Stimulated activated naive CD8-positive, alpha-beta T cell treated with anti-CD3 and anti-CD28 coated beads, Interleukin-15, amount 100 ng/mL, for 72 hours (primary cell): ENCODE measurements at regions not wholly inside any gene's neighbourhood (a gene's known extent, or its start where the extent isn't known, plus 50 kb on each side); places are given as distances from the start of the nearest gene placed in this dataset.
"Not testable (repeated sequence)": the region's sequence is repeated elsewhere in the genome, so short reads cannot be mapped to it uniquely, and the experiment has no call there.

Experiments
- ATAC-seq: fragments of 150-1000 bp; cut with Tn5 transposase; 2 replicates; pipeline ENCODE4 v1.10.0; 2021; ENCODE audit warnings: mild to moderate bottlenecking, moderate library complexity
- DNase-seq, 2 donors: peaks; one replicate each; pipeline ENCODE4 v3.0.0; 2021 to 2022
- H3K27ac Mint-ChIP-seq, 2 donors: one replicate each; pipeline ENCODE4 v1.8.0; 2022; ENCODE audit warnings: mild to moderate bottlenecking in 2 of 2, mixed read lengths in 2 of 2, moderate library complexity in 2 of 2
- H3K27me3 Mint-ChIP-seq: one replicate; pipeline ENCODE4 v1.8.0; 2022; ENCODE audit warnings: mixed read lengths
- H3K4me1 Mint-ChIP-seq: one replicate; pipeline ENCODE4 v1.8.0; 2022; ENCODE audit warnings: mild to moderate bottlenecking, mixed read lengths
- H3K4me3 Mint-ChIP-seq, 2 donors: one replicate each; pipeline ENCODE4 v1.8.0; 2022; ENCODE audit warnings: mild to moderate bottlenecking in 2 of 2, mixed read lengths in 2 of 2, moderate library complexity in 1 of 2
- H3K9me3 Mint-ChIP-seq, 2 donors: one replicate each; pipeline ENCODE4 v1.8.0; 2022; ENCODE audit warnings: mixed read lengths in 2 of 2

DNA sequence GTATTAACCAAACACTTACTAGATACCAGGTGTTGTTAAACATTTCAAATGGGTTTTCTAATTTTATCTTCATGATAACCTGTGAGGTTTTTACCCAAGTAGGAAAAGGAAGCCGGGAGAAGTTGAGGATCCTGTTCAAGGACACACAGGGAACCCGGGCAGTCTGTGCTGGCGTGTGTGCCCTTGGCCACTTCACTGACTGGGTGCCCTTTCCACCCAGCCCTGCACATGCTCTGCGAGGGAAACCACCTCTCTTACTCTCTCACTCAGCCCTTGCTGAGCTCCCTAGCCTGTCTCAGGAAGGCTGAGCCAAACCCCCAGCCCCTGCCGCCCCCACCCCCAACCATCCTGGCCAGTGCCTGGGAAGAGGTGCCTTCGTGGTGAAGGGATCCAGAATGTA, 51.8 kb downstream of the TEX44 start:
- peak overlapping the region in 1 of 2 donors; percentile 82 for H3K27ac Mint-ChIP-seq
- H3K9me3 Mint-ChIP-seq = no peaks in the 10 kb centered on the region
- H3K4me3 Mint-ChIP-seq = peak overlapping the region in 1 of 2 donors; percentile 8
- ATAC-seq (no peak), DNase-seq (no peak)
- H3K27me3 Mint-ChIP-seq = no peaks in the 10 kb centered on the region
- H3K4me1 Mint-ChIP-seq = peaks cover 32% of the 10 kb centered on the region

- H3K4me1 Mint-ChIP-seq = peaks cover 24% of the 10 kb centered on the region
- no peak overlapping the region for H3K27ac Mint-ChIP-seq
- DNase-seq (no peak), ATAC-seq (no peak)
- no peaks in the 10 kb centered on the region for H3K27me3 Mint-ChIP-seq
- no peak overlapping the region for H3K4me3 Mint-ChIP-seq
- no peaks in the 10 kb centered on the region for H3K9me3 Mint-ChIP-seq
These were observed 53.8 kb downstream of the TEX44 start for GRCh38 chr2:231646476-231646875.

GRCh38 chr2:231648579-231649174, 56.0 kb downstream of the TEX44 start:
- Mint-ChIP-seq H3K27me3 (no peaks in the 10 kb centered on the region), H3K4me1 (peaks cover 8% of the 10 kb centered on the region), H3K27ac (no peak overlapping the region), H3K4me3 (no peak overlapping the region), H3K9me3 (no peaks in the 10 kb centered on the region)
- ATAC-seq = peak; percentile 98
- DNase-seq = peak; percentile 60 to 72

GRCh38 chr2:231651561-231651960, 56.8 kb upstream of the PTMA start:
- not testable (repeated sequence) for ATAC-seq, H3K4me1 Mint-ChIP-seq, H3K9me3 Mint-ChIP-seq, H3K4me3 Mint-ChIP-seq, H3K27ac Mint-ChIP-seq, H3K27me3 Mint-ChIP-seq, DNase-seq

GRCh38 chr2:231655488-231655887, 52.8 kb upstream of the PTMA start:
- no peaks in the 10 kb centered on the region for H3K27me3 Mint-ChIP-seq
- no peak overlapping the region for H3K27ac Mint-ChIP-seq
- ATAC-seq = no peak
- no peak for DNase-seq
- no peak overlapping the region for H3K4me3 Mint-ChIP-seq
- no peaks in the 10 kb centered on the region for H3K4me1 Mint-ChIP-seq
- no peaks in the 10 kb centered on the region for H3K9me3 Mint-ChIP-seq

DNA sequence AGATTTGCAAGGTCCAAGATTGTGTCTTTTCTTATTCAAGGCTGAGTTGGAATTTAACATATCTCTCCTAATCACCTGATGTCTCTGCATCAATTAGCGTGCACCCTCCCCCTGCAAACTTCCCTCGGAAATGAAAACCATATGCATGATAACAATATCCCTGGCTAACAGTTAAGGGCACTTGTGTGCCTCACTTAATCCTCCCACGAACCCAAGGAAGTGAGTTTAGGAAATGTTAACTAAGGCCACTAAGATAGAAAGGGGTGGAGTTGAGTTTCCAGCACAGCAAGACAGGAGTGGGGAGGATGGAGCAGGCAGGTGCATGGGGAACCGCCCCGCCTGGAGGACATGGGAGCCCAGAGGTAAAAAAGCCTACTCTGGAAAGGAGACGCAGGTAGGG, 52.4 kb upstream of the PTMA start:
- no peaks in the 10 kb centered on the region for H3K27me3 Mint-ChIP-seq
- DNase-seq (no peak), ATAC-seq (no peak)
- H3K4me3 Mint-ChIP-seq = no peak overlapping the region
- H3K27ac Mint-ChIP-seq = no peak overlapping the region
- no peaks in the 10 kb centered on the region for H3K4me1 Mint-ChIP-seq
- no peaks in the 10 kb centered on the region for H3K9me3 Mint-ChIP-seq
